HG03439 (cell line): ENCODE measurements at regions not wholly inside any gene's neighbourhood (a gene's known extent, or its start where the extent isn't known, plus 50 kb on each side); places are given as distances from the start of the nearest gene placed in this dataset.
"Not testable (repeated sequence)": the region's sequence is repeated elsewhere in the genome, so short reads cannot be mapped to it uniquely, and the experiment has no call there.

Experiments
- ATAC-seq: cut with Tn5 transposase; IDR thresholded peaks from one replicate; pipeline ENCODE4 v1.9.1; 2021; ENCODE audit warnings: mild to moderate bottlenecking, moderate library complexity; ENCODE audit not compliant: unreplicated experiment

GRCh38 chr3:147669077-147669476 is 259.9 kb downstream of the ZIC1 start:
- no peak for ATAC-seq

GRCh38 chr3:147672035-147672434 is 262.9 kb downstream of the ZIC1 start:
- ATAC-seq: no peak

GRCh38 chr3:147672436-147672835 is 263.3 kb downstream of the ZIC1 start:
- no peak for ATAC-seq

- ATAC-seq: no peak
Measured at GRCh38 chr3:147675761-147676160, 266.6 kb downstream of the ZIC1 start.

GRCh38 chr3:147680837-147681483 is 271.8 kb downstream of the ZIC1 start:
- ATAC-seq: no peak

- ATAC-seq: no peak
Measured at GRCh38 chr3:147688868-147689267, 279.7 kb downstream of the ZIC1 start.

GRCh38 chr3:147699175-147699838 is 290.1 kb downstream of the ZIC1 start:
- no peak for ATAC-seq

- ATAC-seq: no peak
Measured at GRCh38 chr3:147701195-147701594, 292.0 kb downstream of the ZIC1 start.

GRCh38 chr3:147702509-147702908 is 293.3 kb downstream of the ZIC1 start:
- no peak for ATAC-seq

GRCh38 chr3:147705651-147706051 is 296.5 kb downstream of the ZIC1 start:
- no peak for ATAC-seq

- ATAC-seq: not testable (repeated sequence)
Measured at GRCh38 chr3:147710753-147711152, 301.6 kb downstream of the ZIC1 start.

GRCh38 chr3:147712357-147712756 is 303.2 kb downstream of the ZIC1 start:
- no peak for ATAC-seq

GRCh38 chr3:147712758-147713157 is 303.6 kb downstream of the ZIC1 start:
- ATAC-seq: not testable (repeated sequence)

GRCh38 chr3:147713234-147714133 is 304.3 kb downstream of the ZIC1 start:
- ATAC-seq: no peak

- ATAC-seq: no peak
Measured at GRCh38 chr3:147729641-147730040, 320.5 kb downstream of the ZIC1 start.

- ATAC-seq: no peak
Measured at GRCh38 chr3:147730284-147730683, 321.1 kb downstream of the ZIC1 start.

- no peak for ATAC-seq
Measured at GRCh38 chr3:147733217-147733616, 324.1 kb downstream of the ZIC1 start.

- no peak for ATAC-seq
Measured at GRCh38 chr3:147735616-147736015, 326.5 kb downstream of the ZIC1 start.

GRCh38 chr3:147736226-147736625 is 327.1 kb downstream of the ZIC1 start:
- ATAC-seq: no peak

- no peak for ATAC-seq
Measured at GRCh38 chr3:147737376-147737775, 328.2 kb downstream of the ZIC1 start.

- ATAC-seq: no peak
Measured at GRCh38 chr3:147740928-147741327, 331.8 kb downstream of the ZIC1 start.

- no peak for ATAC-seq
Measured at GRCh38 chr3:147744967-147745366, 335.8 kb downstream of the ZIC1 start.
